Gastrocnemius medialis (tissue), 4 donors: ENCODE measurements at regions not wholly inside any gene's neighbourhood (a gene's known extent, or its start where the extent isn't known, plus 50 kb on each side); places are given as distances from the start of the nearest gene placed in this dataset.

Experiments
- ATAC-seq, 2 donors: fragments of 150-250 bp; one replicate each; pipeline ENCODE4 v1.9.1; 2016
- DNase-seq, 2 donors: peaks; one replicate each; pipeline ENCODE4 v3.0.0-alpha.2; 2019
- H3K27ac ChIP-seq, 4 donors: fragments of 200-600 bp; sonication (generic); 1 replicate in 1 of 4; 2 replicates in 3 of 4; pipeline ENCODE4 v1.5.1; 2016 to 2018; ENCODE audit warnings: mild to moderate bottlenecking in 2 of 4, moderate library complexity in 1 of 4
- H3K27me3 ChIP-seq, 3 donors: fragments of 200-600 bp; sonication (generic) in 2 of 3; 1 replicate in 1 of 3; 2 replicates in 2 of 3; pipeline versions ENCODE4 v1.5.1 to v1.6.0; 2016 to 2019; ENCODE audit warnings: mild to moderate bottlenecking in 1 of 3, moderate library complexity in 1 of 3
- H3K36me3 ChIP-seq, 2 donors: fragments of 200-600 bp; sonication (generic) in 1 of 2; one replicate each; pipeline ENCODE4 v1.5.1; 2017 to 2018
- H3K4me1 ChIP-seq, 2 donors: fragments of 200-600 bp; sonication (generic) in 1 of 2; one replicate each; pipeline ENCODE4 v1.5.1; 2016 to 2017; ENCODE audit warnings: mild to moderate bottlenecking in 2 of 2
- H3K4me3 ChIP-seq, 4 donors: fragments of 200-600 bp; sonication (generic) in 3 of 4; 1 replicate in 1 of 4; 2 replicates in 3 of 4; pipeline ENCODE4 v1.5.1; 2016 to 2019; ENCODE audit warnings: mild to moderate bottlenecking in 2 of 4
- H3K9me3 ChIP-seq, 3 donors: fragments of 200-600 bp; sonication (generic) in 2 of 3; 1 replicate in 1 of 3; 2 replicates in 2 of 3; pipeline ENCODE4 v1.5.1; 2016 to 2019
- POLR2A ChIP-seq, 2 donors: fragments of 450-650 bp; IDR thresholded peaks; one replicate each; pipeline ENCODE4 v1.6.1; 2017; ENCODE audit warnings: antibody characterized with exemption in 2 of 2, mild to moderate bottlenecking in 2 of 2, moderate library complexity in 2 of 2
- in situ Hi-C, 4 donors: fragments of 200-750 bp; cut with MboI; loops; one replicate each; pipeline versions ENCODE4 v1.15.0 to v1.8.0; 2017; ENCODE audit warnings: low sequenced_read_pairs in 4 of 4
- intact Hi-C: fragments of 100-400 bp; cut with DNase I; formaldehyde crosslinking; loops from one replicate; pipeline ENCODE4 v1.15.1; 2023; ENCODE audit warnings: low total_unique reads
- TF ChIP-seq, protein P1 (sequence below), 5 experiments: fragments of 450-650 bp in 3 of 5; fragments of 200-600 bp in 2 of 5; sonication (generic) in 2 of 5; IDR thresholded peaks in 4 of 5; conservative IDR thresholded peaks in 1 of 5; 1 replicate in 4 of 5; 2 replicates in 1 of 5; pipeline ENCODE4 v1.5.1; 2016 to 2019; ENCODE audit warnings: antibody characterized with exemption in 5 of 5, mild to moderate bottlenecking in 3 of 5, moderate library complexity in 3 of 5

DNA sequence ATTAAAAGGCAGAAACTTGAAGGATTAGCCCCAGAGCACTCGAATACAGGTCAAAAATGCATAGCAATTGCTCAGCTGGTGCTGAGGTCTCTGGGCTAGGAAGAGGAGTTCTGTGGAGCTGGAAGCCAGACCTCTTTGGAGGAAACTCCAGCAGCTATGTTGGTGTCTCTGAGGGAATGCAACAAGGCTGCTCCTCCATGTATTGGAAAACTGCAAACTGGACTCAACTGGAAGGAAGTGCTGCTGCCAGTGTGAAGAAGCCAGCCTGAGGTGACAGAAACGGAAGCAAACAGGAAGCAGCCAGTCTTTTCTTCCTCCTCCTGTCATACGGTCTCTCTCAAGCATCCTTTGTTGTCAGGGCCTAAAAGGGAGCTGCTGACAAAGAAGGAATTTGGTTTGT is 233.4 kb upstream of the FGGY start:
- Histone ChIP-seq H3K4me1 (peaks cover 4 to 15% of the 10 kb centered on the region in 2 donors), H3K27me3 (no peaks in the 10 kb centered on the region), H3K36me3 (no peaks in the 10 kb centered on the region), H3K27ac (peak overlapping the region in 1 of 4 donors; percentile 81), H3K9me3 (no peaks in the 10 kb centered on the region), H3K4me3 (no peak overlapping the region)
- no peak for ATAC-seq
- intact Hi-C loops (no loop called here), in situ Hi-C loops (loop anchor here in 2 of 4 donors (25.0 kb wide), 1 partner anchor 276 kb away; the partner anchor contains the start of gene JUN (in 2 of the 2))
- no peak for DNase-seq
- no peak for TF ChIP-seq POLR2A (IDR thresholded peaks at IDR 0.05)
- TF ChIP-seq, protein P1, sequence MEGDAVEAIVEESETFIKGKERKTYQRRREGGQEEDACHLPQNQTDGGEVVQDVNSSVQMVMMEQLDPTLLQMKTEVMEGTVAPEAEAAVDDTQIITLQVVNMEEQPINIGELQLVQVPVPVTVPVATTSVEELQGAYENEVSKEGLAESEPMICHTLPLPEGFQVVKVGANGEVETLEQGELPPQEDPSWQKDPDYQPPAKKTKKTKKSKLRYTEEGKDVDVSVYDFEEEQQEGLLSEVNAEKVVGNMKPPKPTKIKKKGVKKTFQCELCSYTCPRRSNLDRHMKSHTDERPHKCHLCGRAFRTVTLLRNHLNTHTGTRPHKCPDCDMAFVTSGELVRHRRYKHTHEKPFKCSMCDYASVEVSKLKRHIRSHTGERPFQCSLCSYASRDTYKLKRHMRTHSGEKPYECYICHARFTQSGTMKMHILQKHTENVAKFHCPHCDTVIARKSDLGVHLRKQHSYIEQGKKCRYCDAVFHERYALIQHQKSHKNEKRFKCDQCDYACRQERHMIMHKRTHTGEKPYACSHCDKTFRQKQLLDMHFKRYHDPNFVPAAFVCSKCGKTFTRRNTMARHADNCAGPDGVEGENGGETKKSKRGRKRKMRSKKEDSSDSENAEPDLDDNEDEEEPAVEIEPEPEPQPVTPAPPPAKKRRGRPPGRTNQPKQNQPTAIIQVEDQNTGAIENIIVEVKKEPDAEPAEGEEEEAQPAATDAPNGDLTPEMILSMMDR (IDR thresholded peaks at IDR 0.05 in 4 of 5, conservative IDR thresholded peaks at IDR 0.05 in 1 of 5) = no peak

DNA sequence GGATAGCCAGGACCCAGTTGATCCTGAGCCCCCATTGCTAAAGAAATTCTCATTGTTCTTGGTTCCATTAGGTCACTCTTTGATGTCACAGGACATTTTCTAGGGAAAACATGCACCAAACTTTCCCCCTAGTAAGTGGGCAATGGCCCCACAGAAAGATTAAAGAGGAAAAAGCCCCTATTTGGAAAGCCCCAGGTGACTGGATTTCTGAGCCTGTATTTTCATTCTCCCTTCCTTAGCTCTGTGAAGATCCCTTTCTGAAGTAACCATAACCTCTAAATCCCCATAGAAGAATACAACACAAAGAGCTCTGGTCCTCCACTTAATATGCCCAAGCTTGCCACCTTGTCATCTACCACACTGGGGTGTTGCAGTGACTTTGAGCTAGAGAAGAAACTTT is 232.3 kb upstream of the FGGY start:
- intact Hi-C loops (no loop called here), in situ Hi-C loops (loop anchor here in 2 of 4 donors (25.0 kb wide), 1 partner anchor 277 kb away; the partner anchor contains the start of gene JUN (in 2 of the 2))
- Histone ChIP-seq H3K36me3 (no peaks in the 10 kb centered on the region), H3K27me3 (no peaks in the 10 kb centered on the region), H3K4me1 (peaks cover 4 to 15% of the 10 kb centered on the region in 2 donors), H3K27ac (no peak overlapping the region), H3K9me3 (no peaks in the 10 kb centered on the region), H3K4me3 (no peak overlapping the region)
- TF ChIP-seq POLR2A (IDR thresholded peaks at IDR 0.05) = no peak
- TF ChIP-seq, protein P1 (IDR thresholded peaks at IDR 0.05 in 4 of 5, conservative IDR thresholded peaks at IDR 0.05 in 1 of 5) = no peak
- ATAC-seq (no peak), DNase-seq (no peak)

DNA sequence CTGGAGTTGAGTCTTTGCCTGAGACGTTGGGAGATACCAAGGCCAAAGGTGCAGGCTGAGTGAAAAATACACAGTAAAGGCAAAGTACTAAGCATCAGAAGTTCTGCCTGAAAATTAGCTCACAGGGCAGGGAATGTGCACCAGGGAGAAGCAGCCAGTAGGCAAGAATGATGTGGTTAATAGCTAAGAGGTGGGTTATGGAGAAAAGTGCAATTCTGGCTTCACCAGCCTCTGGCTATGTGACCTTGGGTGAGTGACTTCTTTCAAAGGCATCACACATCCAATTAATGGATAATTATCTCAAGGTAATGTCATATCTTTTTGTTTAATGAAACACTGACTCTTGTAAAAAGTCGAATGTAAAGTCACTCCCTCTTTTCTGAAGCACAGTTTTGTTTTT is 230.7 kb upstream of the FGGY start:
- Histone ChIP-seq H3K9me3 (no peaks in the 10 kb centered on the region), H3K4me3 (no peak overlapping the region), H3K27ac (no peak overlapping the region), H3K27me3 (no peaks in the 10 kb centered on the region), H3K4me1 (peaks cover 4 to 12% of the 10 kb centered on the region in 2 donors), H3K36me3 (no peaks in the 10 kb centered on the region)
- intact Hi-C loops (no loop called here), in situ Hi-C loops (loop anchor here in 2 of 4 donors (25.0 kb wide), 1 partner anchor 279 kb away; the partner anchor contains the start of gene JUN (in 2 of the 2))
- TF ChIP-seq, protein P1 (IDR thresholded peaks at IDR 0.05 in 4 of 5, conservative IDR thresholded peaks at IDR 0.05 in 1 of 5) = no peak
- no peak for TF ChIP-seq POLR2A (IDR thresholded peaks at IDR 0.05)
- DNase-seq (no peak), ATAC-seq (no peak)

DNA sequence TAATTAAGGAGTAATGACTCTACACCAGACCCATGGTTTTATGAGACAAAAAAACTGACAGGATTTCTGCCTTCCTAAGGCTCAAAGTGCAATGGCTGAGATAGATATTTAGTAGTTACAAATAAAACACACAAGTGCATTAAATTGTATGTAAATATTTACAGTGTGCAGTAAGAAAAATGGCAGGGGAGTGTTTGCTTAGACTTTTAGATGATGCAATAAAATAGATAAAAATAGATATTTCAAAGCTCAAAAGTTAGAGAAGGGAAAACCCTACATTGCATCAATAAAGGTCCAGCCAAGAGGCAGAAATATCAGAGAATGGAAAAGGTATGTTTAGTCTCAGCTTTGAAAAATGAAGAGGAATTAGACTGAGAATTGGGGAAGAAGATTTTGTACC is 226.3 kb upstream of the FGGY start:
- ATAC-seq = no peak
- intact Hi-C loops (no loop called here), in situ Hi-C loops (loop anchor here in 2 of 4 donors (25.0 kb wide), 1 partner anchor 283 kb away; the partner anchor contains the start of gene JUN (in 2 of the 2))
- DNase-seq = no peak
- H3K9me3 ChIP-seq = no peaks in the 10 kb centered on the region
- no peak overlapping the region for H3K27ac ChIP-seq
- H3K27me3 ChIP-seq = no peaks in the 10 kb centered on the region
- H3K4me1 ChIP-seq = no peaks in the 10 kb centered on the region
- H3K4me3 ChIP-seq = no peak overlapping the region
- no peak for TF ChIP-seq POLR2A (IDR thresholded peaks at IDR 0.05)
- TF ChIP-seq, protein P1 (IDR thresholded peaks at IDR 0.05 in 4 of 5, conservative IDR thresholded peaks at IDR 0.05 in 1 of 5) = no peak
- no peaks in the 10 kb centered on the region for H3K36me3 ChIP-seq

DNA sequence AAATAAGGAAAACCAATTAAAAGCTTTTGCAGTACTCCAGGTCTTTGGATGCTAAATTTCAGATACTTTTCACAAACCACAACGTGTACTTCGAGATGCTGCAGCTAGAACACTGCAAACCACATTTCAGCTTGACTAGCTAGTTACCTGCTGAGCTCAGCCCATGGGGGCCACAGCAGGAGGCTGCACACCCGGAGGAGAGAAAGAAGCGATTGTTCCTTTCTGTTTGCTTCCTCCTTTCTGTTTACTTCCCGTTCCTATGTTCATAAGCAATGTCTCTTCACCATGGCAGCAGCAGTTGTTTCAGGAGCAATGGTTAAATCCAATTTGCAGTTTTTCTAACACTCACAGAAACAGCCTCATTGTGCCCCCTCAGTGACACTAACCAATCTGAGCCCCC is 225.6 kb upstream of the FGGY start:
- Histone ChIP-seq H3K9me3 (no peaks in the 10 kb centered on the region), H3K27ac (no peak overlapping the region), H3K36me3 (no peaks in the 10 kb centered on the region), H3K4me1 (no peaks in the 10 kb centered on the region), H3K4me3 (no peak overlapping the region), H3K27me3 (no peaks in the 10 kb centered on the region)
- in situ Hi-C loops = loop anchor here in 2 of 4 donors (25.0 kb wide), 1 partner anchor 284 kb away; the partner anchor contains the start of gene JUN (in 2 of the 2)
- intact Hi-C loops = no loop called here
- no peak for DNase-seq
- no peak for ATAC-seq
- TF ChIP-seq POLR2A (IDR thresholded peaks at IDR 0.05) = no peak
- TF ChIP-seq, protein P1 (IDR thresholded peaks at IDR 0.05 in 4 of 5, conservative IDR thresholded peaks at IDR 0.05 in 1 of 5) = no peak
